AG09319 (cell line): ENCODE measurements at regions not wholly inside any gene's neighbourhood (a gene's known extent, or its start where the extent isn't known, plus 50 kb on each side); places are given as distances from the start of the nearest gene placed in this dataset.

Experiments
- DNase-seq: peaks from one replicate; pipeline ENCODE4 v3.0.0-alpha.2; 2010; ENCODE audit warnings: low read depth; ENCODE audit errors: extremely low read depth
- CTCF ChIP-seq: IDR thresholded peaks from 2 replicates; pipeline ENCODE4 v1.5.1; 2011; ENCODE audit warnings: low read depth, mild to moderate bottlenecking, inconsistent platforms, low read length, moderate library complexity

DNA sequence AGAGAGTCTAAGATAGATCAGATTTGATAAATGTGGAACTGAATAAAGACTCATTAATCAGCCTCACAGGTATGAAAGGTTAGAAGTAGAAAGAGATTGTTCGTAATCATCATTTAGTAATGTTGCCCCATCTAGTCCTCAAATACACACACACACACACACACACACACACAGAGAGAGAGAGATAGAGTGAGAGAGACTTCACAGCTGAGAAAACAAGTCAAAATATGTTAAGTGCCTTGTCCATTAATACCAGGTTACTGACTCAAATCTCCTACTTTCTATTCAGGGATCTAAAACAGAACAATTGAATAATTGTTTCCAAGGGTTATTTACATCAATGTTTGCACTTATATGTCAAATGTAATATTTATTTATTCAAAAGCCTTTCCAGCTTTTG, 284.6 kb downstream of the MRPS30 start:
- DNase-seq = no peak
- TF ChIP-seq CTCF = no peak

- no peak for DNase-seq
- no peak for TF ChIP-seq CTCF
These were observed 286.2 kb downstream of the MRPS30 start for GRCh38 chr5:45094876-45095440.

DNA sequence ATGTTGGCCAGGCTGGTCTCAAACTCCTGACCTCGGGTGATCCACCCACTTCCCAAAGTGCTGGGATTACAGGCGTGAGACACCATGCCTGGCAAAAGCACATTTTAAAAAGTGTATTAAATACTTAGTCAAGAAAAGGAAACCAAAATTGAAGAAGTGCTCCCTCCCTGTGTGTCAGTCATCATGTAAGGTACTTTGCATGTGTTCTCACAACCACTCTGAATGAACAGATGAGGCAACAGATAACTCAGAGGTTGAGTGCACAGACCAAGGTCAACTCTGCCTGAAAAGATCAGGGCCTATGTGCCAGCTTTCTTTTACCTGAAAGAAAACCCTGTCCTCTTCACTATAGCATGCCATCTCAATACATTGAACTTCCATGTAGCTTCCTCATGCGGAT, 289.7 kb downstream of the MRPS30 start:
- TF ChIP-seq CTCF = no peak
- DNase-seq = no peak

- no peak for TF ChIP-seq CTCF
- DNase-seq = no peak
These were observed 292.4 kb downstream of the MRPS30 start for GRCh38 chr5:45101146-45101545.

- DNase-seq = no peak
- TF ChIP-seq CTCF = no peak
These were observed 296.8 kb downstream of the MRPS30 start for GRCh38 chr5:45105491-45105994.

DNA sequence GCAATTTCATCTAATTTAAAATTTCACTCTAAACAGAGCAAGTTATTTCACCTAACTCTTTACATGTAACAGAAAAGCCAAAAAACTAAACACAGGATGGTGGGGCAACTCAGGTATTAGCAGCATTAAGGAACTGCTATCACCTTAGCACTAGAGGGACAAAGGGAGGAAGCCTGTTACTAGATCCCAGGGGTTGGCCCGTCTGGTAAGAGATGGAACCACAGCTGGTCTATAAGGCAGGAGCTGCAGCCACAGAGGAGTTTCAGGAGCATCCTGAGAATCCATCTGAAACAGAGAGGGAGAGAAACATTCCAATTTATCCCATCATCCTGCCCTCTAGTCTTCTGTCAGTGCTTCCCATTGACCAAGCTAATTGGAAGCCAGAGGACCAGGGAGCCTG, 300.3 kb downstream of the MRPS30 start:
- TF ChIP-seq CTCF = no peak
- no peak for DNase-seq

DNA sequence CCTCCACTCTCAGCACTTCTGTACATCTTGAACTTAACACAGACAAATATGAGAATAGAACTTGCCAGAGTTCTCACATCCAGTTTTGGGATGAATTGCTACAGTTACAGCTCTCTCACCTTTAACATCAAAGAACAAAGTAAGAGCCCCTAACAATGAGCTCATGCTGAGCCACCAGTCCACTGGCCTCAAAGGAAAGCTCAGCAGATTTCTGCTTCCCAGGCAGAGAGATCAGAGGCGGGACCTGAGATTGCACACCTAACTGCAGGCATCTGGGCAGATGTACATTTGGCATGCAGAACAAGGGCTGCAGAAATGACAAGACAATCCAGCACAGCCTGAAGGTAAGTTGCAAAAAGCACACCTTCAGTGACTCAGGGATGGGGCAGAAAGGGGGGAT, 300.9 kb downstream of the MRPS30 start:
- no peak for TF ChIP-seq CTCF

More for the DNA sequence above, 300.9 kb downstream of the MRPS30 start:
- DNase-seq = no peak
